ENCODE measurements at regions not wholly inside any gene's neighbourhood (a gene's known extent, or its start where the extent isn't known, plus 50 kb on each side); places are given as distances from the start of the nearest gene placed in this dataset.

DNA sequence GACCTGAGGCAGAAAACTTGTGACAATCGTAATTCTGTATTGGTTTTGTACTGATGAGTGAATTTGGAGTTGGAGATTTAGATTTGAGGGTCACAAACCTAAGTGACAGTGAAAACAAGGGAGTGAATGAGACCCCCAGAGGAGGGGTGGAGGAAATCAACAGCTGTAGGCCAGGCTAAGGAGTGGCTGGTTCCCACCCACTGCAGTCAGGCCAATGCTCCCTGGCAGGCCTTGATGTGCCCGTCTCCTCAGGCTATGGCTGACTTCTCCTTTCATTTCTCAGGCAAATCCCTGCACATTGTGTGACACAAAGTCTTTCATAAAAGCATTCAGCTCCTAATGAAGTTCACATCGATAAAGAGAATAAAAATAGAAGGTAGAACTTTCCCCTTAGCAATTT is 557.6 kb downstream of the CETN3 start:
- no peak for TF ChIP-seq EZH2phosphoT487 (IDR thresholded peaks at IDR 0.05; ENCODE audit: borderline replicate concordance, low read length)
- TF ChIP-seq CTCF (conservative IDR thresholded peaks at IDR 0.05; ENCODE audit: low read depth, low read length): no peak

Measured in PC-3 (cell line).